ENCODE measurements at regions not wholly inside any gene's neighbourhood (a gene's known extent, or its start where the extent isn't known, plus 50 kb on each side); places are given as distances from the start of the nearest gene placed in this dataset.

GRCh38 chr17:71217769-71218168, 903.1 kb upstream of the SOX9 start:
- TF ChIP-seq CTCF (IDR thresholded peaks at IDR 0.05) (no peak), EZH2 (IDR thresholded peaks at IDR 0.05; ENCODE audit: borderline replicate concordance, insufficient read depth, low read depth, low read length, poor library complexity, severe bottlenecking) (no peak)

Data from B cell (primary cell).